ENCODE measurements at regions not wholly inside any gene's neighbourhood (a gene's known extent, or its start where the extent isn't known, plus 50 kb on each side); places are given as distances from the start of the nearest gene placed in this dataset.
"Not testable (repeated sequence)": the region's sequence is repeated elsewhere in the genome, so short reads cannot be mapped to it uniquely, and the experiment has no call there.

DNA sequence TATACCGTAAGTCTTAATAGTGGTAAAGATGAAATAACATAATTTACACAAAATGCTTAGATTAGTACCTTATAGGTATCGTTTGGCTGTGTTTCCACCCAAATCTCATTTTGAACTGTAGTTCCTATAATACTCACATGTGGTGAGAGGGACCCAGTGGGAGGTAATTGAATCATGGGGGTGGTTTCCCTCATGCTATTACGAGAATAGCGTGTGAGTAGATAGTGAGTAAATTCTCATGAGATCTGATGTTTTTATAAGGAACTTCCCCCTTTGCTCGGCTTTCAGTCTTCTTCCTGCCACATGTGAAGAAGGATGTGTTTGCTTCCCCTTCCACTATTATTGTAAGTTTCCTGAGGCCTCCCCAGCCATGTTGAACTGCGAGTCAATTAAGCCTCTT, 426.3 kb upstream of the POT1 start:
- no peak for FAIRE-seq
- DNase-seq (ENCODE audit: insufficient read length), result no peak
- TF ChIP-seq POLR2A (IDR thresholded peaks at IDR 0.05; ENCODE audit: low read depth, low read length) (no peak), TAF1 (IDR thresholded peaks at IDR 0.05; ENCODE audit: borderline replicate concordance, low read depth, low read length) (no peak), POLR2AphosphoS5 (IDR thresholded peaks at IDR 0.05; ENCODE audit: low read depth, low read length) (no peak)

DNA sequence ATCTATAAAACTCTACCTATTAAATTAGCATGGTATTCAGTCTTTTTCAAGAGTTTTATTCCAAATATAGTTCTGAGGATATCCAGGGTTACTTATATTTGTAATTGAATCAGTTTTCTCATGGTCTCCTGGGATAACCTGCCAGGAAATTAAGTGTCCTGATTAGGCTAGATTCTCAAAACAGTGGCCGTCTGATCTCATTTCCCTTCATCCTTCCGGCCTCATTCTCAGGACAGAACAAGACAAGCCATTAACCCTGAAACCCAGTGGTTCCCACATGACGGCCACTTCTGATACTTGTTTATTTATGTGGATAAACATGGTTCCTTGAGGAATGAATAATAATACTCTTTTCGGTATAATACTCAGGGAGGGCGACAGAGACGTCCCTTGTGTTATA, 417.6 kb upstream of the POT1 start:
- no peak for TF ChIP-seq POLR2A (IDR thresholded peaks at IDR 0.05; ENCODE audit: low read depth, low read length)
- no peak for TF ChIP-seq POLR2AphosphoS5 (IDR thresholded peaks at IDR 0.05; ENCODE audit: low read depth, low read length)
- TF ChIP-seq TAF1 (IDR thresholded peaks at IDR 0.05; ENCODE audit: borderline replicate concordance, low read depth, low read length), result no peak
- DNase-seq (ENCODE audit: insufficient read length), result no peak
- FAIRE-seq, result no peak

DNA sequence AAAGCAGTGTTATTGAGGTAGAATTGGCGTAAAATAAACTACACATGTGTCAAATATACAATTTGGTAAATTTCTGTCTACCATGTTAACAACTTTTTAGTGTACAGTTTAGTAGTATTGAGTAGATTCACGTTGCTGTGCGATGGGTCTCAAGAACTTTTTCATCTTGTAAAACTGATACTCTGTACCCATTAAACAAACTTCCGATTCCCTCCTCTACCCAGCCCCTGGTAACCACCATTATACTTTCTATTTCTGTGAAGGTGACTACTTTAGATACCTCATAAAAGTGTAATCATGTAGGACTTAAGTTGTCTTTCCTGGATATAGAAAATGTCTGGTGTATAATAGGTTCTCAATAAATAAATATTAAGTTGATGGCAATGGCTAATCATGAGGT, 408.5 kb upstream of the POT1 start:
- no peak for DNase-seq (ENCODE audit: insufficient read length)
- TF ChIP-seq POLR2AphosphoS5 (IDR thresholded peaks at IDR 0.05; ENCODE audit: low read depth, low read length) (no peak), POLR2A (IDR thresholded peaks at IDR 0.05; ENCODE audit: low read depth, low read length) (no peak), TAF1 (IDR thresholded peaks at IDR 0.05; ENCODE audit: borderline replicate concordance, low read depth, low read length) (no peak)
- FAIRE-seq, result no peak

DNA sequence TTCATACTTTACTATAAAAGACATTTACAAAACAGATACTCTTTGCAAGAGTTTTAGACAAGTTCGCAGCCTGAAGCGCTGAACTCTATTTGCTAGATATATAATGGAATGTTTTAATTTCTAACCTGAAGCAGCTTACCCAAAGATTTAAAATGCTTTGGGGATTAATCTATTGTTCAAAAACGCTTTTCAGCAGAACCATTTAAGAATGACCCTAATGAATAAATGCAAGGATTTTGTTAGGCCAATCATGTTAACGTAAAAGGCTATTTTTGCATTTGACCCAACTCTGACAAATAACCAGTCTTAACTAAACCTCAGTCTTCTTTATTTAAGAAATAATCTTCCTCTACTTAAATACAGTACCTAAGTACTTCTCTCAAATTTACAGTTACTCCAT, 406.7 kb upstream of the POT1 start:
- TF ChIP-seq POLR2A (IDR thresholded peaks at IDR 0.05; ENCODE audit: low read depth, low read length) (no peak), POLR2AphosphoS5 (IDR thresholded peaks at IDR 0.05; ENCODE audit: low read depth, low read length) (no peak), TAF1 (IDR thresholded peaks at IDR 0.05; ENCODE audit: borderline replicate concordance, low read depth, low read length) (no peak)
- DNase-seq (ENCODE audit: insufficient read length) (no peak), FAIRE-seq (no peak)

DNA sequence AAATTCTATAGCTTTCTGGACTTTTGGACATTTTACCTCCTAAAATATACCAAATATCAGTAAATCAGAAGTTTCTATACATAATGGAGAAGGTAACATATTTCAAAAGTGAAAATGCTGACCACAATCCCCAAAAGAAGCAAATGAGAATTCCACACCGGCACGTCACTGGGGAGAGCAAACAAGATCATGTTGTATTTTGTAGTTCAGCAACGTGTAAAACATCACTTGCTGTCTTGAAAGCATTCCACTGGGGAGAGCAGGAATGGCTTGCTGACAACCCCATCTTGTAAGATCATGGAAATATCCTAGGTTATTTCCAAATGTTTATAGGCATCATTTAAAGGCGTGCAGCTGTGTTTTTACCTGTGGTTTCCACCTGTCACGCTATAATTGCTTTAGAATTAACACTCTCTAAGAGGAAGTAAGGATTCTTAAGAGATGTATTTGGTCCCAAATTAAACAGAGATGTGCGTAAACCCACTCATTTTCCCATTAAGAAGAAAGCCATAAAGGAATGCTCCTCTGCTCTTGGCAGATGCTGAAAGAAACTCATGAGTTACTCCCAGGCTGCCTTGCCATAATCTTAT, 397.1 kb upstream of the POT1 start:
- TF ChIP-seq POLR2A (IDR thresholded peaks at IDR 0.05; ENCODE audit: low read depth, low read length) (no peak), TAF1 (IDR thresholded peaks at IDR 0.05; ENCODE audit: borderline replicate concordance, low read depth, low read length) (no peak), POLR2AphosphoS5 (IDR thresholded peaks at IDR 0.05; ENCODE audit: low read depth, low read length) (no peak)
- DNase-seq (ENCODE audit: insufficient read length), result no peak
- no peak for FAIRE-seq

DNA sequence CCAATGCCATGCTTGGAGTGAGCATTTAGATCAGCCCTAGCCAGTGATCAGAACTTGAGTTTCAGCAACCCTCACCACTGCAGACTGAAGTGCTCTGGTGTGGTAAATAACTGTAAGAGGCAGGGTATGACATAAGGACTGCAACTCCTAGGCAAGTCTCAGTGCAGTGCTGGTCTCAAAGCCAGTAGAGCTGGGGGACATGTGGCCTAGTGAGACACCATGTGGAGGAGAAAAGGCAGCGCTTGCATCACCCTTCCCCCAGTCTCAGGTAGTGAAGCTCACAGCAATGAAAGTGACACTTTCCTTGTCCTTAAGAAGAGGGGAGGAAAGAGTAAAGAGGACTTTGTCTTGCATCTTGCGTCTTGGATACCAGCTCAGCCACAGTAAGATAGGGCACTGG, 386.8 kb upstream of the POT1 start:
- DNase-seq (ENCODE audit: insufficient read length) (no peak), FAIRE-seq (no peak)
- TF ChIP-seq POLR2AphosphoS5 (IDR thresholded peaks at IDR 0.05; ENCODE audit: low read depth, low read length) (no peak), POLR2A (IDR thresholded peaks at IDR 0.05; ENCODE audit: low read depth, low read length) (no peak), TAF1 (IDR thresholded peaks at IDR 0.05; ENCODE audit: borderline replicate concordance, low read depth, low read length) (no peak)

DNA sequence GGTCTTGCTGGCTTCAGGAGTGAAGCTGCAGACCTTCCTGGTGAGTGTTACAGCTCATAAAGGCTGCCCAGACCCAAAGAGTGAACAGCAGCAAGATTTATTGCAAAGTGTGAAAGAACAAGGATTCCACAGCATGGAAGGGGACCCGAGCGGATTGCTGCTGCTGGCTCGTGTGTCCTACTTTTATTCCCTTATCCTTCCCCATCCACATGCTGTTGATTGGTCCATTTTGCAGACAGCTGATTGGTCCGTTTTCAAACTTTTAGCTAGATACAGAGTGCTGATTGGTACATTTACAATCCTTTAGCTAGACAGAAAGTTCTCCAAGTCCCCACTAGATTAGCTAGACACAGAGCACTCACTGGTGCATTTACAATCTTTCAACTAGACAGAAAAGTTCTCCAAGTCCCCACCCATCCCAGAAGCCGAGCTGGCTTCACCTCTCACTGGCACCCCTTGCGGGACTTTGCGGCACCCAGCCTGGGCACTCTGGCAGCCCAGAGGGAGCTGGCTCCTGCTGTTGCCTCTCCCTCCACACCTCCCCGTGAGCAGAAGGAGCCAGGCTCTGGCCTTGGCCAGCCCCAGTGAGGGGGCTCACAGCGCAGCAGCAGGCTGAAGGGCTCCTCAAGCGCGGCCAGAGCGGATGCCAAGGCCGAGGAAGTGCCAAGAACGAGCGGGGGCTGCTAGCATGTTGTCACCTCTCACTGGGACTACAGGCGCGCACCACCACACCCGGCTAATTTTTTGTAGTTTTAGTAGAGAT, 369.6 kb upstream of the POT1 start:
- no peak for DNase-seq (ENCODE audit: insufficient read length)
- no peak for FAIRE-seq
- TF ChIP-seq TAF1 (IDR thresholded peaks at IDR 0.05; ENCODE audit: borderline replicate concordance, low read depth, low read length) (no peak), POLR2A (IDR thresholded peaks at IDR 0.05; ENCODE audit: low read depth, low read length) (no peak), POLR2AphosphoS5 (IDR thresholded peaks at IDR 0.05; ENCODE audit: low read depth, low read length) (no peak)

DNA sequence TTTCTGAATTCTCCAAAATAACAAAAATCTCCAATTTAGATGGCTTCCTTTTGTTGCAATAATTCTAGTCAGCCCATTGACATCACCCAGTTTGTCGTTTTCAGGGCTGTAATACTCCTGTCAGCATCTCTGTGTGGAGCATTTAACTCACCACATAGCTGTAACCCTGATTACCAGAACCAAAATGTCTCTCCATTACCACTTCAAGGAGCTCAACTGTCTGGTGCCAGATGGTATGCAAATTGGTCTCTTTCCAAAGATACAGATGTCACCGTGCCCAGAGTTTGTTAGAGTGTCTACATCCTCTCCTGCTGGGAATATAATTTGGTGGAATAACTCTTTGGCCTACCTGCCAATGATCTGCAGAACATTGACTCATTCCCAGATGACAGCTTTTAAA, 350.3 kb upstream of the POT1 start:
- no peak for TF ChIP-seq POLR2AphosphoS5 (IDR thresholded peaks at IDR 0.05; ENCODE audit: low read depth, low read length)
- TF ChIP-seq TAF1 (IDR thresholded peaks at IDR 0.05; ENCODE audit: borderline replicate concordance, low read depth, low read length), result no peak
- TF ChIP-seq POLR2A (IDR thresholded peaks at IDR 0.05; ENCODE audit: low read depth, low read length), result no peak
- DNase-seq (ENCODE audit: insufficient read length), result no peak

DNA sequence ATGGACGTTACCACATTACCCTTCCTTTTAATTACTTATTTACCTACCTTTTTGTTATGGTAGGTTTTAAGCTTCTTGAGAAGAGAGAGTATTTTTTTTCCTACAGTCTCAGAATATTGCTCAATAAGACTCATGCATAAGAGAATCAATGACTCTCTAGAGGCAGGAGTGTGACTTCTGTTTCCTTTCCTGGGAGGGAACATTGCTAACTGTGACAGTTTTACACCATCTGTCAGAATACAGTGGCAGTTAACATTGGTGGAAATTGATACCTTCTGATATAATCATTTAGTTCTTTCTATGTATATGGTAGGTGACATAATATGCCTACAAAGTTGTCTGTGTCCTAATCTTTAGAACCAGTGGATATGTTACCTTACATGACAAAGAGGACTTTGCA, 348.7 kb upstream of the POT1 start:
- TF ChIP-seq TAF1 (IDR thresholded peaks at IDR 0.05; ENCODE audit: borderline replicate concordance, low read depth, low read length) (no peak), POLR2A (IDR thresholded peaks at IDR 0.05; ENCODE audit: low read depth, low read length) (no peak), POLR2AphosphoS5 (IDR thresholded peaks at IDR 0.05; ENCODE audit: low read depth, low read length) (no peak)
- FAIRE-seq (no peak), DNase-seq (ENCODE audit: insufficient read length) (no peak)

More for the DNA sequence above, 350.3 kb upstream of the POT1 start:
- FAIRE-seq, result no peak

DNA sequence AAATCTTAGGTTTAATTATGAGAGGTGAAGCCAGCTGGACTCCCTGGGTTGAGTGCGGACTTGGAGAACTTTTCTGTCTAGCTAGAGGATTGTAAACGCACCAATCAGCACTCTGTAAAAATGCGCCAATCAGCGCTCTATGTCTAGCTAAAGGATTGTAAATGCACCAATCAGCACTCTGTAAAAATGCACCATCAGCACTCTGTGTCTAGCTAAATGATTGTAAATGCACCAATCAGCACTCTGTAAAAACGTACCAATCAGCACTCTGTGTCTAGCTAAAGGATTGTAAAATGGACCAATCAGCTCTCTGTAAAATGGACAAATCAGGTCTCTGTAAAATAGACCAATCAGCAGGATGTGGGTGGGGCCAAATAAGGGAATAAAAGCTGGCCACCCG, 345.1 kb upstream of the POT1 start:
- not testable (repeated sequence) for FAIRE-seq; DNase-seq (ENCODE audit: insufficient read length)

DNA sequence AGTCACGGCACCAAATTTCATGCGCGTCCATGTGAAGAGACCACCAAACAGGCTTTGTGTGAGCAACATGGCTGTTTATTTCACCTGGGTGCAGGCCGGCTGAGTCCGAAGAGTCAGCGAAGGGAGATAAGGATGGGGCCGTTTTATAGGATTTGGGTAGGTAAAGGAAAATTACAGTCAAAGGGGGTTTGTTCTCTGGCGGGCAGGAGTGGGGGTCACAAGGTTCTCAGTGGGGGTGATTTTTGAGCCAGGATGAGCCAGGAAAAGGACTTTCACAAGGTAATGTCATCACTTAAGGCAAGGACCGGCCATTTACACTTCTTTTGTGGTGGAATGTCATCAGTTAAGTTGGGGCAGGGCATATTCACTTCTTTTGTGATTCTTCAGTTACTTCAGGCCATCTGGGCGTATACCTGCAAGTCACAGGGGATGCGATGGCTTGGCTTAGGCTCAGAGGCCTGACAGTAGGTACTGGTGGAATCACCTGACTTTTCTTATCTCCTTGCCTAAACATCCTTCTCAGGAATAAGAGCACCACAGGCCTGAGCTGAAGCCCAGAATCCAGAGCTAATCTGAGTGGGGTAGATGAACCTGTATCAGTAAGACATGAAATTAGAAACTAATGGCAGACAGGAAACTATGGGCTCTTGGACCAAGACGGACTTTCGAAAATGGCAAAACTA, 334.7 kb upstream of the POT1 start:
- not testable (repeated sequence) for FAIRE-seq

DNA sequence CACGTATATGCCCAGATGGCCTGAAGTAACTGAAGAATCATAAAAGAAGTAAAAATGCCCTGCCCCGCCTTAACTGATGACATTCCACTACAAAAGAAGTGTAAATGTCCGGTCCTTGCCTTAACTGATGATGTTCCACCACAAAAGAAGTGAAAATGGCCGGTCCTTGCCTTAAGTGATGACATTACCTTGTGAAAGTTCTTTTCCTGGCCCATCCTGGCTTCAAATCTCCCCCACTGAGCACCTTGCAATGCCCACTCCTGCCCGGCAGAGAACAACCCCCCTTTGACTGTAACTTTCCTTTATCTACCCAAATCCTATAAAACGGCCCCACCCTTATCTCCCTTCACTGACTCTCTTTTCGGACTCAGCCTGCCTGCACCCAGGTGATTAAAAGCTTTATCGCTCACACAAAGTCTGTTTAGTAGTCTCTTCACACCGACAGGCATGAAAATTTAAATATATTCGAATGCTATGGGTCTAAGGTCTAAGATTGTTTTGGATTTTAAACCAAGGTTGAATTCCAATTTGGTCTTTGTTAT, 329.3 kb upstream of the POT1 start:
- not testable (repeated sequence) for DNase-seq (ENCODE audit: insufficient read length); FAIRE-seq

More for the DNA sequence above, 334.7 kb upstream of the POT1 start:
- not testable (repeated sequence) for DNase-seq (ENCODE audit: insufficient read length)
